ENCODE measurements at regions not wholly inside any gene's neighbourhood (a gene's known extent, or its start where the extent isn't known, plus 50 kb on each side); places are given as distances from the start of the nearest gene placed in this dataset.

DNA sequence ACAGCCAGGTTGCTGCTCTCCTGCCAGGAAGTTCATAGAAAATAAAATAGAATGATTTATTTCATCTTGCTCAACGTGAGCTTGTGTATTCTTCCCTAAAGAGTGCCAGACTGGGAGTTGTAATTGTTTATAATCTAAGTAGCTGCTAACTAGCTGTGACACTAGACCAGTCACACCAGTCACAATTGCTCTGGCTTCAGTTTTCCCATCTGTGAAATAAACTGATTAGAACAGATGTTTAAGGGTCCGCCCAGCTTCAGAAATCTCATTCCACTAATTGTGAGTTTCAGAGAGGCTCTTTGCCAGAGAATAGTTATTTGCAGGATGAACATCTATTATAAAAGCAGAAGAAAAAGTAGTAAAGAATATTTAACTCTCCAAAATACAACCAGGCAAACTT, 55.6 kb upstream of the ZDHHC17 start:
- no peak overlapping the region for H2AFZ ChIP-seq (ENCODE audit: low read depth, low read length, poor library complexity, severe bottlenecking)
- no TSS peak for BruUV-seq (replicated peaks)
- CTCF ChIA-PET, result no interaction called here
- no peaks in the 10 kb centered on the region for H4K20me1 ChIP-seq (ENCODE audit: insufficient read depth)
- H3K27ac ChIP-seq (ENCODE audit: low read depth, low read length), result no peak overlapping the region
- H3K4me3 ChIP-seq (replicated peaks in 1 of 2; ENCODE audit: low read depth in 1 of 2, low read length in 2 of 2), result no peak overlapping the region
- intact Hi-C loops (cut with micrococcal nuclease), result no loop called here
- ATAC-seq (no peak), DNase-seq (ENCODE audit: low read depth, low spot score) (no peak)
- H3K27me3 ChIP-seq (ENCODE audit: insufficient read depth, low read length), result no peaks in the 10 kb centered on the region
- RAD21 ChIA-PET (ENCODE audit: low non-redundant PET in 1 of 2, low total read pairs in 2 of 2, uncharacterized antibody in 2 of 2, unreplicated experiment in 2 of 2), result no interaction called here
- no peaks in the 10 kb centered on the region for H3K9me2 ChIP-seq (ENCODE audit: insufficient read depth)
- no peaks in the 10 kb centered on the region for H3K4me1 ChIP-seq (ENCODE audit: control insufficient read depth in 1 of 2, insufficient read depth in 2 of 2, low read length in 2 of 2)
- no peaks in the 10 kb centered on the region for H3K79me2 ChIP-seq (ENCODE audit: insufficient read depth, low read length)
- TF ChIP-seq POLR2A (IDR thresholded peaks at IDR 0.05; ENCODE audit: borderline replicate concordance, extremely low read depth, insufficient read depth, insufficient read length) (no peak), YY1 (IDR thresholded peaks at IDR 0.05; ENCODE audit: extremely low read depth, insufficient replicate concordance, low read depth, low read length) (no peak), RAD21 (IDR thresholded peaks at IDR 0.05; ENCODE audit: low read depth) (no peak), EZH2phosphoT487 (IDR thresholded peaks at IDR 0.05; ENCODE audit: borderline replicate concordance) (no peak), FOSL1 (IDR thresholded peaks at IDR 0.05; ENCODE audit: low read depth) (no peak), ZFX (IDR thresholded peaks at IDR 0.05) (no peak), EGR1 (IDR thresholded peaks at IDR 0.05; ENCODE audit: low read depth) (no peak), POLR2AphosphoS5 (IDR thresholded peaks at IDR 0.05; ENCODE audit: low read depth, low read length) (no peak), ZNF274 (IDR thresholded peaks at IDR 0.05; ENCODE audit: low read depth, low read length) (no peak)
- TF ChIP-seq, protein P1, sequence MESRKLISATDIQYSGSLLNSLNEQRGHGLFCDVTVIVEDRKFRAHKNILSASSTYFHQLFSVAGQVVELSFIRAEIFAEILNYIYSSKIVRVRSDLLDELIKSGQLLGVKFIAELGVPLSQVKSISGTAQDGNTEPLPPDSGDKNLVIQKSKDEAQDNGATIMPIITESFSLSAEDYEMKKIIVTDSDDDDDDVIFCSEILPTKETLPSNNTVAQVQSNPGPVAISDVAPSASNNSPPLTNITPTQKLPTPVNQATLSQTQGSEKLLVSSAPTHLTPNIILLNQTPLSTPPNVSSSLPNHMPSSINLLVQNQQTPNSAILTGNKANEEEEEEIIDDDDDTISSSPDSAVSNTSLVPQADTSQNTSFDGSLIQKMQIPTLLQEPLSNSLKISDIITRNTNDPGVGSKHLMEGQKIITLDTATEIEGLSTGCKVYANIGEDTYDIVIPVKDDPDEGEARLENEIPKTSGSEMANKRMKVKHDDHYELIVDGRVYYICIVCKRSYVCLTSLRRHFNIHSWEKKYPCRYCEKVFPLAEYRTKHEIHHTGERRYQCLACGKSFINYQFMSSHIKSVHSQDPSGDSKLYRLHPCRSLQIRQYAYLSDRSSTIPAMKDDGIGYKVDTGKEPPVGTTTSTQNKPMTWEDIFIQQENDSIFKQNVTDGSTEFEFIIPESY (IDR thresholded peaks at IDR 0.05; ENCODE audit: extremely low read depth, insufficient replicate concordance, low read length), result no peak
- POLR2A ChIA-PET, result no interaction called here
- no peaks in the 10 kb centered on the region for H3K9me3 ChIP-seq (ENCODE audit: control insufficient read depth in 1 of 2, insufficient read depth in 1 of 2, low read depth in 1 of 2, low read length in 2 of 2)
- no peak overlapping the region for H3K9ac ChIP-seq (ENCODE audit: low read length)
- H3K4me2 ChIP-seq (ENCODE audit: low read length), result no peak overlapping the region
- H3K36me3 ChIP-seq (ENCODE audit: control insufficient read depth in 1 of 2, insufficient read depth in 2 of 2, low read length in 2 of 2), result no peaks in the 10 kb centered on the region

DNA sequence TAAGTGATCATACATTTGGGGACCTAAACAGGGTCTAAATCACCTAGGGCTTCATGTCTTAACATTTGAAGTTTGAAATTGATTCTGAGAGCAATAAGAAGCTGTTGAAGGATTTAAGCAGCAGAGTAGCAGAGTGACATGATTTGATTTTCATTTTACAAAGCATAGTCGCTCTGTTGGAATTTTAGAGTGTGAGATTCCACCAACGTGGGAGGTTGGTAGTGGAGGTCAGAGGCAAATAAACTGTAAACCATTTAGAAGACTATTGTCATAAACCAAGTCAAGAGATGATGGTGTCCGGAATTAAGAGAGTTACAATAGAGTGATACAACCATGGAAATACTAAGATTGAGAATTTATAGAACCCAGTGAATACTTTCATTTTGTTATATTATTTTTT, 52.7 kb upstream of the ZDHHC17 start:
- CTCF ChIA-PET, result no interaction called here
- intact Hi-C loops (cut with micrococcal nuclease), result no loop called here
- Histone ChIP-seq H2AFZ (ENCODE audit: low read depth, low read length, poor library complexity, severe bottlenecking) (no peak overlapping the region), H3K27me3 (ENCODE audit: insufficient read depth, low read length) (no peaks in the 10 kb centered on the region), H4K20me1 (ENCODE audit: insufficient read depth) (no peaks in the 10 kb centered on the region), H3K27ac (ENCODE audit: low read depth, low read length) (no peak overlapping the region), H3K9me3 (ENCODE audit: control insufficient read depth in 1 of 2, insufficient read depth in 1 of 2, low read depth in 1 of 2, low read length in 2 of 2) (no peaks in the 10 kb centered on the region), H3K4me3 (replicated peaks in 1 of 2; ENCODE audit: low read depth in 1 of 2, low read length in 2 of 2) (no peak overlapping the region), H3K9me2 (ENCODE audit: insufficient read depth) (no peaks in the 10 kb centered on the region), H3K79me2 (ENCODE audit: insufficient read depth, low read length) (no peaks in the 10 kb centered on the region), H3K9ac (ENCODE audit: low read length) (no peak overlapping the region), H3K4me2 (ENCODE audit: low read length) (no peak overlapping the region), H3K4me1 (ENCODE audit: control insufficient read depth in 1 of 2, insufficient read depth in 2 of 2, low read length in 2 of 2) (no peaks in the 10 kb centered on the region), H3K36me3 (ENCODE audit: control insufficient read depth in 1 of 2, insufficient read depth in 2 of 2, low read length in 2 of 2) (no peaks in the 10 kb centered on the region)
- ATAC-seq (no peak), DNase-seq (ENCODE audit: low read depth, low spot score) (no peak)
- RAD21 ChIA-PET (ENCODE audit: low non-redundant PET in 1 of 2, low total read pairs in 2 of 2, uncharacterized antibody in 2 of 2, unreplicated experiment in 2 of 2), result no interaction called here
- POLR2A ChIA-PET, result no interaction called here
- BruUV-seq (replicated peaks), result no TSS peak
- TF ChIP-seq SRF (IDR thresholded peaks at IDR 0.05; ENCODE audit: low read depth) (no peak), POLR2AphosphoS5 (IDR thresholded peaks at IDR 0.05; ENCODE audit: low read depth, low read length) (no peak), ZFX (IDR thresholded peaks at IDR 0.05) (no peak), CBX3 (IDR thresholded peaks at IDR 0.05; ENCODE audit: low read depth) (no peak), SIN3A (IDR thresholded peaks at IDR 0.05; ENCODE audit: low read depth) (no peak), CEBPB (IDR thresholded peaks at IDR 0.05; ENCODE audit: low read depth) (no peak), POLR2A (IDR thresholded peaks at IDR 0.05; ENCODE audit: borderline replicate concordance, extremely low read depth, insufficient read depth, insufficient read length) (no peak)
- TF ChIP-seq, protein P2, sequence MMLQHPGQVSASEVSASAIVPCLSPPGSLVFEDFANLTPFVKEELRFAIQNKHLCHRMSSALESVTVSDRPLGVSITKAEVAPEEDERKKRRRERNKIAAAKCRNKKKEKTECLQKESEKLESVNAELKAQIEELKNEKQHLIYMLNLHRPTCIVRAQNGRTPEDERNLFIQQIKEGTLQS (IDR thresholded peaks at IDR 0.05), result no peak
- TF ChIP-seq, protein P3, sequence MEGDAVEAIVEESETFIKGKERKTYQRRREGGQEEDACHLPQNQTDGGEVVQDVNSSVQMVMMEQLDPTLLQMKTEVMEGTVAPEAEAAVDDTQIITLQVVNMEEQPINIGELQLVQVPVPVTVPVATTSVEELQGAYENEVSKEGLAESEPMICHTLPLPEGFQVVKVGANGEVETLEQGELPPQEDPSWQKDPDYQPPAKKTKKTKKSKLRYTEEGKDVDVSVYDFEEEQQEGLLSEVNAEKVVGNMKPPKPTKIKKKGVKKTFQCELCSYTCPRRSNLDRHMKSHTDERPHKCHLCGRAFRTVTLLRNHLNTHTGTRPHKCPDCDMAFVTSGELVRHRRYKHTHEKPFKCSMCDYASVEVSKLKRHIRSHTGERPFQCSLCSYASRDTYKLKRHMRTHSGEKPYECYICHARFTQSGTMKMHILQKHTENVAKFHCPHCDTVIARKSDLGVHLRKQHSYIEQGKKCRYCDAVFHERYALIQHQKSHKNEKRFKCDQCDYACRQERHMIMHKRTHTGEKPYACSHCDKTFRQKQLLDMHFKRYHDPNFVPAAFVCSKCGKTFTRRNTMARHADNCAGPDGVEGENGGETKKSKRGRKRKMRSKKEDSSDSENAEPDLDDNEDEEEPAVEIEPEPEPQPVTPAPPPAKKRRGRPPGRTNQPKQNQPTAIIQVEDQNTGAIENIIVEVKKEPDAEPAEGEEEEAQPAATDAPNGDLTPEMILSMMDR (IDR thresholded peaks at IDR 0.05 in 2 of 3, conservative IDR thresholded peaks at IDR 0.05 in 1 of 3; ENCODE audit: borderline replicate concordance in 1 of 3, insufficient read depth in 1 of 3, low read depth in 2 of 3, low read length in 2 of 3), result no peak
- TF ChIP-seq, protein P1 (IDR thresholded peaks at IDR 0.05; ENCODE audit: extremely low read depth, insufficient replicate concordance, low read length), result no peak

Measured in HCT116 (cell line).